ENCODE measurements at regions not wholly inside any gene's neighbourhood (a gene's known extent, or its start where the extent isn't known, plus 50 kb on each side); places are given as distances from the start of the nearest gene placed in this dataset.
A peak's percentile ranks its signal among the peaks of the same experiment; 100 is the strongest.

DNA sequence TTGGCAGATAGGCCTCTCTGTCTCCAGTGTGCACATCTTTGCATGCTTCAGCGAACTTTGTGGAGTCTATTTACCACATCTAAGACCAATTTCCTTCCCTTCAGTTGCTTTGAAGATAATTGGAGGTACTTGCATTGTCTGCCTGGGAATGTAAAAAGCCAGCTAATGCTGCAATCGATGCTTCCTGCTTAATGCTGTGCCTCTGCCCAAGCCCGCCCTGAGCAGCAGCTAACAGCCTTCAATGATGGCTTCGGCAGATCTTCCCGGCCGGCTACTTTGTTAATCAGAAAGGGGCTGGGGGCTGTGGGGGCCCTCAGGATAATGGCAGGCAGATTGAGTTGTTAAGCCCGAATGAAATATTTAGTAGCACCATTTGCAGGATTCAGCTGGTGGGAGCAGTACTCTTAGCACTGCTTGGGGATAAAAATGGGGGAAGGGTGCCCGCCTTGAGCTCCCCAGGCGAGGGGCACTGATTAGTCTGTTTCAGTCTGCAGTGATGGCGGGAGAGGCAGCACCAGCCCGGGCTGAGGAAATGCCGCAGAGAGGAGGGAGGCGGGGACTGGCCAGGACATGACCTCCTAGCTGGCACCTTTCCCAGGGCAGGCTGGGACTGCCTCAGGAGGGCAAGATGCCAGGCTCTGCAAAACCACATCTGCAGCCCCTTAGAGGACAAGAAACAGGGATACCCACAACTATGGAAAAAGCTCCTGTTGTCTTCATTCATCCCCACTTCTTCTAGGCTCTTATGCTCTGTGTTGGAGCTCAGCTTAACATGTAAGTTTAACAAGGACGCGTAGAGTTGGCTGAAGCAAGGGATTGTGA, 460.0 kb downstream of the BUD13 start (continued):
- TF ChIP-seq, protein P1, sequence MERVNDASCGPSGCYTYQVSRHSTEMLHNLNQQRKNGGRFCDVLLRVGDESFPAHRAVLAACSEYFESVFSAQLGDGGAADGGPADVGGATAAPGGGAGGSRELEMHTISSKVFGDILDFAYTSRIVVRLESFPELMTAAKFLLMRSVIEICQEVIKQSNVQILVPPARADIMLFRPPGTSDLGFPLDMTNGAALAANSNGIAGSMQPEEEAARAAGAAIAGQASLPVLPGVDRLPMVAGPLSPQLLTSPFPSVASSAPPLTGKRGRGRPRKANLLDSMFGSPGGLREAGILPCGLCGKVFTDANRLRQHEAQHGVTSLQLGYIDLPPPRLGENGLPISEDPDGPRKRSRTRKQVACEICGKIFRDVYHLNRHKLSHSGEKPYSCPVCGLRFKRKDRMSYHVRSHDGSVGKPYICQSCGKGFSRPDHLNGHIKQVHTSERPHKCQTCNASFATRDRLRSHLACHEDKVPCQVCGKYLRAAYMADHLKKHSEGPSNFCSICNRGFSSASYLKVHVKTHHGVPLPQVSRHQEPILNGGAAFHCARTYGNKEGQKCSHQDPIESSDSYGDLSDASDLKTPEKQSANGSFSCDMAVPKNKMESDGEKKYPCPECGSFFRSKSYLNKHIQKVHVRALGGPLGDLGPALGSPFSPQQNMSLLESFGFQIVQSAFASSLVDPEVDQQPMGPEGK (CRISPR knock-in tag; IDR thresholded peaks at IDR 0.05; ENCODE audit: borderline replicate concordance): 0 out of 2 replicates have a peak, but pooled peaks have one; percentile 18

DNA sequence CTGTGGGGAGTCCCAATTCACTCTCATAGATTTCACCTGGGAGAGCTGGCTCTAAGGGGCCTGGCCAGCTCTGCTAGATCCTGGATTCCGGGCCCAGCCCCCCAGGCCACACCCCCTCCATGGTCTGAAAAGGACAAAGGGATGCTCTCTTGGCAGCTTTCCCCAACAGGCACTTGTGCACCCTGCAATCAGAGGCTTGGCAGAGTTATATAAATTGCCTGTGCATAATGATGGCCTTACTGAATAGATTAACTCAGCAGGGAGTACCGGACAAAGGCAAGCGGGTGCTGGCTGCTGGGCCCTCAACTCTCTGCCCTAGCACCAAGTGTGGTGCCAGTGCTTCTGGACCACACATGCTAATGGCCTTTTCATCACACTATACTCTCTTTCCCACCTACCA, 461.6 kb downstream of the BUD13 start:
- TF ChIP-seq, protein P2, sequence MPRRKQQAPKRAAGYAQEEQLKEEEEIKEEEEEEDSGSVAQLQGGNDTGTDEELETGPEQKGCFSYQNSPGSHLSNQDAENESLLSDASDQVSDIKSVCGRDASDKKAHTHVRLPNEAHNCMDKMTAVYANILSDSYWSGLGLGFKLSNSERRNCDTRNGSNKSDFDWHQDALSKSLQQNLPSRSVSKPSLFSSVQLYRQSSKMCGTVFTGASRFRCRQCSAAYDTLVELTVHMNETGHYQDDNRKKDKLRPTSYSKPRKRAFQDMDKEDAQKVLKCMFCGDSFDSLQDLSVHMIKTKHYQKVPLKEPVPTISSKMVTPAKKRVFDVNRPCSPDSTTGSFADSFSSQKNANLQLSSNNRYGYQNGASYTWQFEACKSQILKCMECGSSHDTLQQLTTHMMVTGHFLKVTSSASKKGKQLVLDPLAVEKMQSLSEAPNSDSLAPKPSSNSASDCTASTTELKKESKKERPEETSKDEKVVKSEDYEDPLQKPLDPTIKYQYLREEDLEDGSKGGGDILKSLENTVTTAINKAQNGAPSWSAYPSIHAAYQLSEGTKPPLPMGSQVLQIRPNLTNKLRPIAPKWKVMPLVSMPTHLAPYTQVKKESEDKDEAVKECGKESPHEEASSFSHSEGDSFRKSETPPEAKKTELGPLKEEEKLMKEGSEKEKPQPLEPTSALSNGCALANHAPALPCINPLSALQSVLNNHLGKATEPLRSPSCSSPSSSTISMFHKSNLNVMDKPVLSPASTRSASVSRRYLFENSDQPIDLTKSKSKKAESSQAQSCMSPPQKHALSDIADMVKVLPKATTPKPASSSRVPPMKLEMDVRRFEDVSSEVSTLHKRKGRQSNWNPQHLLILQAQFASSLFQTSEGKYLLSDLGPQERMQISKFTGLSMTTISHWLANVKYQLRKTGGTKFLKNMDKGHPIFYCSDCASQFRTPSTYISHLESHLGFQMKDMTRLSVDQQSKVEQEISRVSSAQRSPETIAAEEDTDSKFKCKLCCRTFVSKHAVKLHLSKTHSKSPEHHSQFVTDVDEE (CRISPR knock-in tag; IDR thresholded peaks at IDR 0.05): no peak
- no peak for ATAC-seq

DNA sequence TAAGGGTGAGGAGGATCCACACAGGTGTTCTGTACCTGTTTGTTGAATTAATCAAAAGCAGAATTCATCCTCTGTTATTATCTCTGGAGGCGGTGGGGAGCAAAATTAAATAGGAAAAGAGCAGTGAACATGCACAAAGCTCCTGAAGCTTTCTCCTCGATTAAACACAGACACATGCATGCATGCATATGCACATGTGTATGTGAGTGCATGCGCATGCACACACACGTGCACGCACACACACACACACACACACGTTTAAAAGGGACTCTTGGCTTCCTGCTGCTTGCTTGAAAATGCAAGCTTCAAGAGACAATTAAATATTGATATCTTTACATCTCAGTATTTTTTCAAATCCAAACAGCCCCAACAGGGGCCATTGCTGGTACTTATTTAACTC, 462.1 kb downstream of the BUD13 start:
- ATAC-seq: no peak
- TF ChIP-seq ZC3H10 (CRISPR knock-in tag; IDR thresholded peaks at IDR 0.05): no peak
- TF ChIP-seq, protein P1 (CRISPR knock-in tag; IDR thresholded peaks at IDR 0.05; ENCODE audit: borderline replicate concordance): no peak
- TF ChIP-seq, protein P2 (CRISPR knock-in tag; IDR thresholded peaks at IDR 0.05): no peak

DNA sequence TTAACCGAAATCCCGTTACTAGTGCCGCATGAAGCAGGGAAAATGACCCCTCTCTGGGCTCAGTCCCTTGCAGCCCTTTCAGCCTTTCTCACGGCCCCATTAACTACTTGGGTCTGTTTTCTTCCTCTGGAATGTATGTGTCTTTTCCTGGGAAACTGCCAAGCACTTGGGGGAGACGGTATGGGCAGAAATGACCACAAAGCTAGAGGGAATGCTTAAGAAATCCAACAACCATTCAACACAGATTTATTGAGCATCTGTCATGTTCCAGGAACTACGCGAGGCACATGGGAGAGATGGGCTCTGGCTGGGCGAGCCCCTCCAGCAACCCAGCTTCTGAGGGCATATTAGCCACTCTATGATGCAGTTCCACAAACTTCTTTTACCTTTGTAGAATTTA, 462.6 kb downstream of the BUD13 start:
- TF ChIP-seq GLIS3 (CRISPR knock-in tag; IDR thresholded peaks at IDR 0.05) (no peak), ISL1 (CRISPR knock-in tag; IDR thresholded peaks at IDR 0.05) (peak; percentile 81)
- TF ChIP-seq, protein P2 (CRISPR knock-in tag; IDR thresholded peaks at IDR 0.05): no peak
- TF ChIP-seq, protein P1 (CRISPR knock-in tag; IDR thresholded peaks at IDR 0.05; ENCODE audit: borderline replicate concordance): peak; percentile 20; the same call in 1 of the 2 replicates
- ATAC-seq: peak; percentile 45

DNA sequence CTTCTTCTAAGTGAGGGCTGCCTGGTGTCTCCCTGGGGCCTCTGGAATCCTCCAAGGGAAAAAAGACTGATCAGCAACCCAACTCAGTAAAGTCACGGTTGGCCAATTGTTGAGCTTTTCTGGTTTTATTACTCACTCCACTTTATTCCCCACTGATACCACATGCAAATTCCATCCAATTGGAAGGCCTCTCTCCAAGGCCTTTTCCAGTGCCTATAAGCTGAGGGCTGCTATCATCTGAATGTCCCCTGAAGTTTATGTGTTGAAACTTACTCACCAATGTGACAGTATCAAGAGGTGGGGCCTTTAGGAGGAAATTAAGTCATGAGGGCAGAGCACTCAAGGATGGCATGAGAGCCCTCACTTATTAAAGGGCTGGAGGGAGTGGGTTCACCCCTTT, 463.3 kb downstream of the BUD13 start:
- ATAC-seq: no peak
- TF ChIP-seq ZFP30 (CRISPR knock-in tag; IDR thresholded peaks at IDR 0.05): no peak
- TF ChIP-seq CSDC2 (CRISPR knock-in tag; IDR thresholded peaks at IDR 0.05): no peak
- no peak for TF ChIP-seq ZNF8 (CRISPR knock-in tag; IDR thresholded peaks at IDR 0.05)
- TF ChIP-seq OSR1 (CRISPR knock-in tag; IDR thresholded peaks at IDR 0.05): no peak
- TF ChIP-seq, protein P3, sequence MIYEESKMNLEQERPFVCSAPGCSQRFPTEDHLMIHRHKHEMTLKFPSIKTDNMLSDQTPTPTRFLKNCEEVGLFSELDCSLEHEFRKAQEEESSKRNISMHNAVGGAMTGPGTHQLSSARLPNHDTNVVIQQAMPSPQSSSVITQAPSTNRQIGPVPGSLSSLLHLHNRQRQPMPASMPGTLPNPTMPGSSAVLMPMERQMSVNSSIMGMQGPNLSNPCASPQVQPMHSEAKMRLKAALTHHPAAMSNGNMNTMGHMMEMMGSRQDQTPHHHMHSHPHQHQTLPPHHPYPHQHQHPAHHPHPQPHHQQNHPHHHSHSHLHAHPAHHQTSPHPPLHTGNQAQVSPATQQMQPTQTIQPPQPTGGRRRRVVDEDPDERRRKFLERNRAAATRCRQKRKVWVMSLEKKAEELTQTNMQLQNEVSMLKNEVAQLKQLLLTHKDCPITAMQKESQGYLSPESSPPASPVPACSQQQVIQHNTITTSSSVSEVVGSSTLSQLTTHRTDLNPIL (CRISPR knock-in tag; IDR thresholded peaks at IDR 0.05; ENCODE audit: low read depth): no peak
- TF ChIP-seq, protein P4, sequence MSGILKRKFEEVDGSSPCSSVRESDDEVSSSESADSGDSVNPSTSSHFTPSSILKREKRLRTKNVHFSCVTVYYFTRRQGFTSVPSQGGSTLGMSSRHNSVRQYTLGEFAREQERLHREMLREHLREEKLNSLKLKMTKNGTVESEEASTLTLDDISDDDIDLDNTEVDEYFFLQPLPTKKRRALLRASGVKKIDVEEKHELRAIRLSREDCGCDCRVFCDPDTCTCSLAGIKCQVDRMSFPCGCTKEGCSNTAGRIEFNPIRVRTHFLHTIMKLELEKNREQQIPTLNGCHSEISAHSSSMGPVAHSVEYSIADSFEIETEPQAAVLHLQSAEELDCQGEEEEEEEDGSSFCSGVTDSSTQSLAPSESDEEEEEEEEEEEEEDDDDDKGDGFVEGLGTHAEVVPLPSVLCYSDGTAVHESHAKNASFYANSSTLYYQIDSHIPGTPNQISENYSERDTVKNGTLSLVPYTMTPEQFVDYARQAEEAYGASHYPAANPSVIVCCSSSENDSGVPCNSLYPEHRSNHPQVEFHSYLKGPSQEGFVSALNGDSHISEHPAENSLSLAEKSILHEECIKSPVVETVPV (CRISPR knock-in tag; IDR thresholded peaks at IDR 0.05): no peak
